HCT116 (cell line): ENCODE measurements at regions not wholly inside any gene's neighbourhood (a gene's known extent, or its start where the extent isn't known, plus 50 kb on each side); places are given as distances from the start of the nearest gene placed in this dataset.

Source experiments
- ATAC-seq: fragments of 200-7000 bp; cut with Tn5 transposase; 2 replicates; pipeline ENCODE4 v1.9.1; 2020; ENCODE audit warnings: mild to moderate bottlenecking, moderate library complexity
- BruUV-seq: library from RNA; stranded (reverse); fragments of 400-500 nt; replicated peaks from 2 replicates; lab custom pipeline; 2021; lab: Mats Ljungman, UMichigan
- CTCF ChIA-PET: fragments of 300-600 bp; sonication (Branson Sonifier 250); formaldehyde crosslinking; loops from one replicate; lab custom pipeline; 2021; ENCODE audit warnings: antibody characterized with exemption; lab: Charles Lee
- POLR2A ChIA-PET: fragments of 300-600, 350-600 bp; sonication (Branson Sonifier 250); formaldehyde crosslinking; loops from one replicate; lab custom pipeline; 2021; ENCODE audit warnings: antibody characterized with exemption; lab: Charles Lee
- RAD21 ChIA-PET, 2 experiments: fragments of 300-600 bp; sonication (Branson Sonifier 250); formaldehyde crosslinking; loops; one replicate each; lab custom pipeline; 2023; ENCODE audit warnings: low total read pairs in 2 of 2; ENCODE audit not compliant: uncharacterized antibody in 2 of 2, unreplicated experiment in 2 of 2, low non-redundant PET in 1 of 2; lab: Charles Lee
- DNase-seq: peaks from one replicate; pipeline ENCODE4 v3.0.0-alpha.2; 2010; ENCODE audit warnings: low read depth, low spot score
- H2AFZ ChIP-seq: fragments of 200-600 bp; shearing (Covaris generic), sonication (generic); 2 replicates; pipeline ENCODE4 v1.6.1; 2017; ENCODE audit warnings: low read depth, mixed run types, mixed read lengths, antibody characterized with exemption, low read length; ENCODE audit not compliant: poor library complexity, severe bottlenecking
- H3K27ac ChIP-seq: 2 replicates; pipeline ENCODE4 v1.5.1; 2012; ENCODE audit warnings: low read depth, low read length
- H3K27me3 ChIP-seq: fragments of 200-600 bp; sonication (generic); 2 replicates; pipeline ENCODE4 v1.6.1; 2016; ENCODE audit warnings: mixed run types, low read length, mixed read lengths; ENCODE audit not compliant: insufficient read depth
- H3K36me3 ChIP-seq, 2 experiments: fragments of 200-500 bp in 1 of 2; fragments of 200-600 bp in 1 of 2; sonication (Bioruptor generic) in 1 of 2; sonication (generic) in 1 of 2; 2 replicates each; pipeline versions ENCODE4 v1.5.1 to v1.6.1; 2014 to 2016; ENCODE audit warnings: low read length in 2 of 2, inconsistent platforms in 1 of 2, mixed read lengths in 1 of 2, mixed run types in 1 of 2; ENCODE audit not compliant: insufficient read depth in 2 of 2, control insufficient read depth in 1 of 2
- H3K4me1 ChIP-seq, 2 experiments: fragments of 200-600 bp in 1 of 2; sonication (generic) in 1 of 2; 2 replicates each; pipeline versions ENCODE4 v1.5.1 to v1.6.1; 2012 to 2017; ENCODE audit warnings: low read length in 2 of 2, inconsistent platforms in 1 of 2, mild to moderate bottlenecking in 1 of 2, mixed read lengths in 1 of 2, mixed run types in 1 of 2, moderate library complexity in 1 of 2; ENCODE audit not compliant: insufficient read depth in 2 of 2, control insufficient read depth in 1 of 2
- H3K4me2 ChIP-seq: fragments of 200-600 bp; sonication (generic); 2 replicates; pipeline ENCODE4 v1.6.1; 2017; ENCODE audit warnings: mixed run types, low read length, mixed read lengths
- H3K4me3 ChIP-seq, 2 experiments: fragments of 200-600 bp in 1 of 2; sonication (generic) in 1 of 2; replicated peaks in 1 of 2; 2 replicates each; pipeline ENCODE4 v1.5.1; 2011 to 2016; ENCODE audit warnings: low read length in 2 of 2, control low read depth in 1 of 2, low read depth in 1 of 2, mild to moderate bottlenecking in 1 of 2, mixed read lengths in 1 of 2, mixed run types in 1 of 2
- H3K79me2 ChIP-seq: fragments of 200-600 bp; sonication (generic); 2 replicates; pipeline ENCODE4 v1.6.1; 2017; ENCODE audit warnings: mild to moderate bottlenecking, mixed run types, low read length, moderate library complexity, mixed read lengths; ENCODE audit not compliant: insufficient read depth
- H3K9ac ChIP-seq: fragments of 200-600 bp; sonication (generic); 2 replicates; pipeline ENCODE4 v1.6.1; 2016; ENCODE audit warnings: low read length, mixed read lengths
- H3K9me2 ChIP-seq: fragments of 200-600 bp; sonication (generic), shearing (Covaris generic); 2 replicates; pipeline ENCODE4 v1.6.1; 2017; ENCODE audit warnings: mixed run types, mild to moderate bottlenecking, moderate library complexity; ENCODE audit not compliant: insufficient read depth
- H3K9me3 ChIP-seq, 2 experiments: fragments of 200-500 bp in 1 of 2; fragments of 200-600 bp in 1 of 2; sonication (Bioruptor generic) in 1 of 2; sonication (generic) in 1 of 2; 2 replicates each; pipeline ENCODE4 v1.6.1; 2014 to 2017; ENCODE audit warnings: low read length in 2 of 2, mixed read lengths in 2 of 2, inconsistent platforms in 1 of 2, low read depth in 1 of 2, mild to moderate bottlenecking in 1 of 2, mixed run types in 1 of 2, moderate library complexity in 1 of 2; ENCODE audit not compliant: control insufficient read depth in 1 of 2, insufficient read depth in 1 of 2
- H4K20me1 ChIP-seq: fragments of 200-600 bp; sonication (generic), shearing (Covaris generic); 2 replicates; pipeline ENCODE4 v1.6.1; 2017; ENCODE audit warnings: mixed run types, mild to moderate bottlenecking, moderate library complexity; ENCODE audit not compliant: insufficient read depth
- CBX3 ChIP-seq: IDR thresholded peaks from 2 replicates; pipeline ENCODE4 v1.6.1; 2012; ENCODE audit warnings: low read depth
- CEBPB ChIP-seq: IDR thresholded peaks from 2 replicates; pipeline ENCODE4 v1.6.1; 2012; ENCODE audit warnings: low read depth
- ELF1 ChIP-seq: IDR thresholded peaks from 2 replicates; pipeline ENCODE4 v1.6.1; 2012; ENCODE audit warnings: low read depth, borderline replicate concordance
- EZH2 ChIP-seq: fragments of 200-600 bp; sonication (generic); IDR thresholded peaks from 2 replicates; pipeline ENCODE4 v1.6.1; 2017; ENCODE audit warnings: antibody characterized with exemption, mixed run types
- FOSL1 ChIP-seq: IDR thresholded peaks from 2 replicates; pipeline ENCODE4 v1.6.1; 2012; ENCODE audit warnings: low read depth
- POLR2A ChIP-seq: IDR thresholded peaks from 2 replicates; pipeline ENCODE4 v1.7.0; 2011; ENCODE audit warnings: borderline replicate concordance; ENCODE audit not compliant: insufficient read depth, insufficient read length; ENCODE audit errors: extremely low read depth
- POLR2AphosphoS5 ChIP-seq: IDR thresholded peaks from 2 replicates; pipeline ENCODE4 v1.6.1; 2011; ENCODE audit warnings: mild to moderate bottlenecking, low read depth, low read length, moderate library complexity
- SRF ChIP-seq: IDR thresholded peaks from 2 replicates; pipeline ENCODE4 v1.6.1; 2012; ENCODE audit warnings: low read depth
- TCF7L2 ChIP-seq: IDR thresholded peaks from 2 replicates; pipeline ENCODE4 v1.7.0; 2011; ENCODE audit warnings: borderline replicate concordance, inconsistent platforms; ENCODE audit not compliant: insufficient read depth, insufficient read length; ENCODE audit errors: extremely low read depth
- YY1 ChIP-seq: IDR thresholded peaks from 2 replicates; pipeline ENCODE4 v1.6.1; 2011; ENCODE audit warnings: low read length, low read depth, moderate library complexity, mild to moderate bottlenecking; ENCODE audit not compliant: insufficient replicate concordance; ENCODE audit errors: extremely low read depth
- intact Hi-C: fragments of 100-400 bp; cut with micrococcal nuclease; formaldehyde crosslinking; loops from 2 replicates; pipeline ENCODE4 v1.10.0; 2022
- TF ChIP-seq, protein P1 (sequence below), 3 experiments: fragments of 200-600 bp in 1 of 3; sonication (generic) in 1 of 3; IDR thresholded peaks in 2 of 3; conservative IDR thresholded peaks in 1 of 3; 2 replicates each; pipeline ENCODE4 v1.5.1; 2012 to 2017; ENCODE audit warnings: low read depth in 2 of 3, low read length in 2 of 3, antibody characterized with exemption in 1 of 3, borderline replicate concordance in 1 of 3, control low read depth in 1 of 3, mild to moderate bottlenecking in 1 of 3, mixed read lengths in 1 of 3, mixed run types in 1 of 3, moderate library complexity in 1 of 3; ENCODE audit not compliant: insufficient read depth in 1 of 3
- TF ChIP-seq, protein P2 (sequence below): IDR thresholded peaks from 2 replicates; pipeline ENCODE4 v1.6.1; 2012
- TF ChIP-seq, protein P3 (sequence below): IDR thresholded peaks from 2 replicates; pipeline ENCODE4 v1.6.1; 2012
- TF ChIP-seq, protein P4 (sequence below): IDR thresholded peaks from 2 replicates; pipeline ENCODE4 v1.6.1; 2011; ENCODE audit warnings: mild to moderate bottlenecking, low read length, moderate library complexity; ENCODE audit not compliant: insufficient replicate concordance; ENCODE audit errors: extremely low read depth

DNA sequence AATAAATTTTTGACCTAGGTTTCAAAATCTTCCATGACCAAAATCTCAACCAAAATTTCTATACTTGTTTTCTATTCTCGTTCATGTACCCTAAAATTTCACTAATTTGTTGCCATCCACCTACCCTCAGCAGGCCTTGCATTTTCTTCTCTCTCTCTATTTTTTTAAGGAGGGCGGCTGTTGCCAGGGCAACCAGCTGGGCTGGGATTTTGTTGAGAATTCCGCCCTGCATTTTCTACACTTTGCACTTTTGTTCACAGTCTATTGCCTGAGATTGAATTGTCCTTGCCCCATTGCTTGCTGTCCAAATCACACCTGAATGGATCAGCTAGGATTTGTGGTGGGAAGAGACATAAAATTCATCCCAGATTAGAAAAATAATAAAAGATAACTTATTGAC is 657.5 kb upstream of the NRP1 start:
- no TSS peak for BruUV-seq
- RAD21 ChIA-PET: no interaction called here
- POLR2A ChIA-PET: no interaction called here
- Histone ChIP-seq H3K4me1 (no peaks in the 10 kb centered on the region), H2AFZ (no peak overlapping the region), H3K9me2 (no peaks in the 10 kb centered on the region), H3K36me3 (no peaks in the 10 kb centered on the region), H3K27ac (no peak overlapping the region), H4K20me1 (no peaks in the 10 kb centered on the region), H3K27me3 (no peaks in the 10 kb centered on the region), H3K4me2 (no peak overlapping the region), H3K4me3 (no peak overlapping the region)
- CTCF ChIA-PET: no interaction called here
- intact Hi-C loops: no loop called here
- DNase-seq: no peak
- TF ChIP-seq SRF (no peak), TCF7L2 (no peak), EZH2 (no peak), POLR2A (no peak), FOSL1 (no peak), CEBPB (no peak), ELF1 (no peak), CBX3 (no peak), YY1 (no peak), POLR2AphosphoS5 (no peak)
- TF ChIP-seq, protein P1, sequence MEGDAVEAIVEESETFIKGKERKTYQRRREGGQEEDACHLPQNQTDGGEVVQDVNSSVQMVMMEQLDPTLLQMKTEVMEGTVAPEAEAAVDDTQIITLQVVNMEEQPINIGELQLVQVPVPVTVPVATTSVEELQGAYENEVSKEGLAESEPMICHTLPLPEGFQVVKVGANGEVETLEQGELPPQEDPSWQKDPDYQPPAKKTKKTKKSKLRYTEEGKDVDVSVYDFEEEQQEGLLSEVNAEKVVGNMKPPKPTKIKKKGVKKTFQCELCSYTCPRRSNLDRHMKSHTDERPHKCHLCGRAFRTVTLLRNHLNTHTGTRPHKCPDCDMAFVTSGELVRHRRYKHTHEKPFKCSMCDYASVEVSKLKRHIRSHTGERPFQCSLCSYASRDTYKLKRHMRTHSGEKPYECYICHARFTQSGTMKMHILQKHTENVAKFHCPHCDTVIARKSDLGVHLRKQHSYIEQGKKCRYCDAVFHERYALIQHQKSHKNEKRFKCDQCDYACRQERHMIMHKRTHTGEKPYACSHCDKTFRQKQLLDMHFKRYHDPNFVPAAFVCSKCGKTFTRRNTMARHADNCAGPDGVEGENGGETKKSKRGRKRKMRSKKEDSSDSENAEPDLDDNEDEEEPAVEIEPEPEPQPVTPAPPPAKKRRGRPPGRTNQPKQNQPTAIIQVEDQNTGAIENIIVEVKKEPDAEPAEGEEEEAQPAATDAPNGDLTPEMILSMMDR (IDR thresholded peaks at IDR 0.05 in 2 of 3, conservative IDR thresholded peaks at IDR 0.05 in 1 of 3; ENCODE audit: borderline replicate concordance in 1 of 3, insufficient read depth in 1 of 3, low read depth in 2 of 3, low read length in 2 of 3): no peak
- TF ChIP-seq, protein P2, sequence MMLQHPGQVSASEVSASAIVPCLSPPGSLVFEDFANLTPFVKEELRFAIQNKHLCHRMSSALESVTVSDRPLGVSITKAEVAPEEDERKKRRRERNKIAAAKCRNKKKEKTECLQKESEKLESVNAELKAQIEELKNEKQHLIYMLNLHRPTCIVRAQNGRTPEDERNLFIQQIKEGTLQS: no peak
- TF ChIP-seq, protein P3, sequence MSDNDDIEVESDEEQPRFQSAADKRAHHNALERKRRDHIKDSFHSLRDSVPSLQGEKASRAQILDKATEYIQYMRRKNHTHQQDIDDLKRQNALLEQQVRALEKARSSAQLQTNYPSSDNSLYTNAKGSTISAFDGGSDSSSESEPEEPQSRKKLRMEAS: no peak
- TF ChIP-seq, protein P4, sequence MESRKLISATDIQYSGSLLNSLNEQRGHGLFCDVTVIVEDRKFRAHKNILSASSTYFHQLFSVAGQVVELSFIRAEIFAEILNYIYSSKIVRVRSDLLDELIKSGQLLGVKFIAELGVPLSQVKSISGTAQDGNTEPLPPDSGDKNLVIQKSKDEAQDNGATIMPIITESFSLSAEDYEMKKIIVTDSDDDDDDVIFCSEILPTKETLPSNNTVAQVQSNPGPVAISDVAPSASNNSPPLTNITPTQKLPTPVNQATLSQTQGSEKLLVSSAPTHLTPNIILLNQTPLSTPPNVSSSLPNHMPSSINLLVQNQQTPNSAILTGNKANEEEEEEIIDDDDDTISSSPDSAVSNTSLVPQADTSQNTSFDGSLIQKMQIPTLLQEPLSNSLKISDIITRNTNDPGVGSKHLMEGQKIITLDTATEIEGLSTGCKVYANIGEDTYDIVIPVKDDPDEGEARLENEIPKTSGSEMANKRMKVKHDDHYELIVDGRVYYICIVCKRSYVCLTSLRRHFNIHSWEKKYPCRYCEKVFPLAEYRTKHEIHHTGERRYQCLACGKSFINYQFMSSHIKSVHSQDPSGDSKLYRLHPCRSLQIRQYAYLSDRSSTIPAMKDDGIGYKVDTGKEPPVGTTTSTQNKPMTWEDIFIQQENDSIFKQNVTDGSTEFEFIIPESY: no peak
- TF ChIP-seq, all 23 proteins: peak for 0
- Histone ChIP-seq H3K9ac (no peak overlapping the region), H3K79me2 (no peaks in the 10 kb centered on the region), H3K9me3 (no peaks in the 10 kb centered on the region)
- ATAC-seq: no peak
